GM19238 (cell line): ENCODE measurements at regions not wholly inside any gene's neighbourhood (a gene's known extent, or its start where the extent isn't known, plus 50 kb on each side); places are given as distances from the start of the nearest gene placed in this dataset.

Experiments
- DNase-seq: peaks from one replicate; pipeline ENCODE4 v3.0.0; 2011; ENCODE audit warnings: low spot score; ENCODE audit not compliant: insufficient read length

- DNase-seq, result no peak
Observed at GRCh38 chr18:22467760-22468553, 50.2 kb upstream of the CTAGE1 start.

- DNase-seq, result no peak
Observed at GRCh38 chr18:22468554-22468891, 50.8 kb upstream of the CTAGE1 start.

- no peak for DNase-seq
Observed at GRCh38 chr18:22469061-22469734, 51.5 kb upstream of the CTAGE1 start.

- no peak for DNase-seq
Observed at GRCh38 chr18:22469926-22470247, 52.2 kb upstream of the CTAGE1 start.

- DNase-seq, result no peak
Observed at GRCh38 chr18:22470248-22471235, 52.8 kb upstream of the CTAGE1 start.

GRCh38 chr18:22471546-22472131 is 53.9 kb upstream of the CTAGE1 start:
- no peak for DNase-seq

GRCh38 chr18:22473366-22473765 is 55.7 kb upstream of the CTAGE1 start:
- no peak for DNase-seq

GRCh38 chr18:22475426-22476100 is 57.8 kb upstream of the CTAGE1 start:
- no peak for DNase-seq

- DNase-seq, result no peak
Observed at GRCh38 chr18:22477222-22477621, 59.5 kb upstream of the CTAGE1 start.

GRCh38 chr18:22482948-22483347 is 65.2 kb upstream of the CTAGE1 start:
- DNase-seq, result no peak

- DNase-seq, result no peak
Observed at GRCh38 chr18:22483407-22483806, 65.7 kb upstream of the CTAGE1 start.

GRCh38 chr18:22484471-22484870 is 66.8 kb upstream of the CTAGE1 start:
- no peak for DNase-seq

GRCh38 chr18:22485808-22486244 is 68.1 kb upstream of the CTAGE1 start:
- DNase-seq, result no peak

GRCh38 chr18:22486667-22487066 is 69.0 kb upstream of the CTAGE1 start:
- DNase-seq, result no peak

GRCh38 chr18:22488554-22488953 is 70.8 kb upstream of the CTAGE1 start:
- DNase-seq, result no peak

- DNase-seq, result no peak
Observed at GRCh38 chr18:22489704-22490103, 72.0 kb upstream of the CTAGE1 start.

- no peak for DNase-seq
Observed at GRCh38 chr18:22490429-22490846, 72.7 kb upstream of the CTAGE1 start.

- no peak for DNase-seq
Observed at GRCh38 chr18:22493255-22493654, 75.5 kb upstream of the CTAGE1 start.

- DNase-seq, result no peak
Observed at GRCh38 chr18:22493940-22494339, 76.2 kb upstream of the CTAGE1 start.

GRCh38 chr18:22494771-22495170 is 77.1 kb upstream of the CTAGE1 start:
- no peak for DNase-seq

- no peak for DNase-seq
Observed at GRCh38 chr18:22499421-22499820, 81.7 kb upstream of the CTAGE1 start.
